IMR-90 (cell line): ENCODE measurements at regions not wholly inside any gene's neighbourhood (a gene's known extent, or its start where the extent isn't known, plus 50 kb on each side); places are given as distances from the start of the nearest gene placed in this dataset.

Experiments used
- ATAC-seq: fragments of 200-7000 bp; cut with Tn5 transposase; 2 replicates; pipeline ENCODE4 v1.9.1; 2020; ENCODE audit warnings: low read depth, mild to moderate bottlenecking, moderate library complexity
- BruUV-seq: library from RNA; stranded (reverse); fragments of 400-500 nt; replicated peaks from 2 replicates; lab custom pipeline; 2021; lab: Mats Ljungman, UMichigan
- CTCF ChIA-PET: fragments of 300-600 bp; formaldehyde crosslinking; extraction: SDS; loops from one replicate; lab custom pipeline; 2021; ENCODE audit warnings: antibody characterized with exemption; lab: Yijun Ruan, JAX
- POLR2A ChIA-PET: fragments of 300-600 bp; sonication (Branson Sonifier 250); formaldehyde crosslinking; loops from one replicate; lab custom pipeline; 2022; ENCODE audit warnings: antibody characterized with exemption; ENCODE audit not compliant: unreplicated experiment; lab: Charles Lee
- DNase-seq: peaks from one replicate; pipeline ENCODE4 v3.0.0; 2013
- H2AFZ ChIP-seq: replicated peaks from 2 replicates; pipeline ENCODE3; 2013; ENCODE audit warnings: low read length, mild to moderate bottlenecking; ENCODE audit not compliant: poor library complexity
- H2AK5ac ChIP-seq: 2 replicates; pipeline ENCODE4 v1.6.1; 2013; ENCODE audit warnings: low read depth, low read length, inconsistent platforms
- H2AK9ac ChIP-seq: replicated peaks from 2 replicates; pipeline ENCODE3; 2013; ENCODE audit warnings: mild to moderate bottlenecking, low read depth, low read length, moderate library complexity; ENCODE audit not compliant: poor library complexity
- H2BK120ac ChIP-seq: 2 replicates; pipeline ENCODE4 v1.6.1; 2013; ENCODE audit warnings: low read depth, low read length, inconsistent platforms
- H2BK15ac ChIP-seq: 3 replicates; pipeline ENCODE4 v1.6.1; 2013; ENCODE audit warnings: low read depth, low read length, inconsistent platforms
- H2BK20ac ChIP-seq: 2 replicates; pipeline ENCODE4 v1.6.1; 2013; ENCODE audit warnings: low read depth, mild to moderate bottlenecking, inconsistent platforms, low read length, moderate library complexity
- H2BK5ac ChIP-seq: 2 replicates; pipeline ENCODE4 v1.6.1; 2013; ENCODE audit warnings: mild to moderate bottlenecking, low read depth, low read length, inconsistent platforms; ENCODE audit not compliant: poor library complexity, severe bottlenecking
- H3K14ac ChIP-seq: replicated peaks from 2 replicates; pipeline ENCODE4 v1.6.1; 2013; ENCODE audit warnings: low read depth, low read length, inconsistent platforms
- H3K18ac ChIP-seq: 2 replicates; pipeline ENCODE4 v1.6.1; 2013; ENCODE audit warnings: low read depth, low read length, control low read depth
- H3K23ac ChIP-seq: 2 replicates; pipeline ENCODE4 v1.6.1; 2013; ENCODE audit warnings: low read depth, low read length, inconsistent platforms
- H3K27ac ChIP-seq: 2 replicates; pipeline ENCODE4 v1.5.1; 2013; ENCODE audit warnings: mild to moderate bottlenecking, control low read depth, low read length; ENCODE audit not compliant: insufficient read depth
- H3K27me3 ChIP-seq: 2 replicates; pipeline ENCODE4 v1.6.1; 2013; ENCODE audit warnings: low read length; ENCODE audit not compliant: control insufficient read depth, insufficient read depth
- H3K36me3 ChIP-seq: 2 replicates; pipeline ENCODE4 v1.6.1; 2013; ENCODE audit warnings: low read length, mixed read lengths; ENCODE audit not compliant: control insufficient read depth, insufficient read depth
- H3K4ac ChIP-seq: 2 replicates; pipeline ENCODE4 v1.6.1; 2013; ENCODE audit warnings: low read depth, low read length, inconsistent platforms
- H3K4me1 ChIP-seq: 2 replicates; pipeline ENCODE4 v1.6.1; 2013; ENCODE audit warnings: low read length, mixed read lengths; ENCODE audit not compliant: control insufficient read depth, insufficient read depth
- H3K4me2 ChIP-seq: 2 replicates; pipeline ENCODE4 v1.6.1; 2013; ENCODE audit warnings: low read depth, mild to moderate bottlenecking, control low read depth, low read length, moderate library complexity
- H3K4me3 ChIP-seq: 2 replicates; pipeline ENCODE4 v1.5.1; 2013; ENCODE audit warnings: low read depth, mild to moderate bottlenecking, control low read depth, low read length, moderate library complexity; ENCODE audit not compliant: insufficient read depth
- H3K56ac ChIP-seq: 2 replicates; pipeline ENCODE4 v1.6.1; 2013; ENCODE audit warnings: low read length, inconsistent platforms; ENCODE audit not compliant: insufficient read depth; ENCODE audit errors: extremely low read depth
- H3K79me1 ChIP-seq, 2 experiments: 2 replicates each; pipeline ENCODE4 v1.6.1; 2013; ENCODE audit warnings: low read length in 2 of 2, inconsistent platforms in 1 of 2, low read depth in 1 of 2
- H3K9ac ChIP-seq: 2 replicates; pipeline ENCODE4 v1.6.1; 2013; ENCODE audit warnings: low read depth, low read length, control low read depth
- H3K9me1 ChIP-seq: 2 replicates; pipeline ENCODE4 v1.6.1; 2013; ENCODE audit warnings: low read length, inconsistent platforms; ENCODE audit not compliant: insufficient read depth
- H3K9me3 ChIP-seq: 2 replicates; pipeline ENCODE4 v1.6.1; 2013; ENCODE audit warnings: low read length; ENCODE audit not compliant: control insufficient read depth, insufficient read depth
- H4K20me1 ChIP-seq: 2 replicates; pipeline ENCODE4 v1.6.1; 2013; ENCODE audit warnings: low read length, inconsistent platforms; ENCODE audit not compliant: insufficient read depth
- H4K5ac ChIP-seq: 2 replicates; pipeline ENCODE4 v1.6.1; 2013; ENCODE audit warnings: mild to moderate bottlenecking, low read depth, low read length, control low read depth
- H4K8ac ChIP-seq, 2 experiments: 2 replicates each; pipeline ENCODE4 v1.6.1; 2013; ENCODE audit warnings: low read depth in 2 of 2, low read length in 2 of 2, control low read depth in 1 of 2, inconsistent platforms in 1 of 2
- H4K91ac ChIP-seq: 2 replicates; pipeline ENCODE4 v1.6.1; 2013; ENCODE audit warnings: low read depth, low read length, inconsistent platforms; ENCODE audit not compliant: insufficient read depth
- BHLHE40 ChIP-seq: fragments of 150-350 bp; IDR thresholded peaks from 2 replicates; pipeline ENCODE4 v1.6.1; 2016; ENCODE audit warnings: mild to moderate bottlenecking, low read depth, low read length
- CEBPB ChIP-seq: IDR thresholded peaks from 2 replicates; pipeline ENCODE4 v1.6.1; 2012; ENCODE audit warnings: low read depth, low read length, improper control_type of control experiment
- CHD1 ChIP-seq: IDR thresholded peaks from 2 replicates; pipeline ENCODE4 v1.6.1; 2012; ENCODE audit warnings: low read depth, low read length, improper control_type of control experiment
- CTCF ChIP-seq: conservative IDR thresholded peaks from 2 replicates; pipeline ENCODE4 v1.5.1; 2012; ENCODE audit warnings: mild to moderate bottlenecking, low read depth, low read length, improper control_type of control experiment
- ELK1 ChIP-seq: fragments of 150-350 bp; IDR thresholded peaks from 2 replicates; pipeline ENCODE4 v1.6.1; 2016; ENCODE audit warnings: low read depth, mild to moderate bottlenecking, low read length, moderate library complexity, borderline replicate concordance
- FOS ChIP-seq: fragments of 150-350 bp; IDR thresholded peaks from 2 replicates; pipeline ENCODE4 v1.6.1; 2016; ENCODE audit warnings: low read depth, low read length
- MAFK ChIP-seq: IDR thresholded peaks from 2 replicates; pipeline ENCODE4 v1.6.1; 2012; ENCODE audit warnings: low read depth, low read length, improper control_type of control experiment
- MAZ ChIP-seq: IDR thresholded peaks from 2 replicates; pipeline ENCODE4 v1.6.1; 2012; ENCODE audit warnings: low read depth, mild to moderate bottlenecking, low read length, improper control_type of control experiment, moderate library complexity, borderline replicate concordance
- MXI1 ChIP-seq: IDR thresholded peaks from 2 replicates; pipeline ENCODE4 v1.6.1; 2012; ENCODE audit warnings: low read depth, mild to moderate bottlenecking, low read length, moderate library complexity, borderline replicate concordance
- NFE2L2 ChIP-seq: fragments of 150-350 bp; IDR thresholded peaks from 2 replicates; pipeline ENCODE4 v1.6.1; 2016; ENCODE audit warnings: low read depth, mild to moderate bottlenecking, low read length
- POLR2A ChIP-seq: IDR thresholded peaks from 2 replicates; pipeline ENCODE4 v1.6.1; 2012; ENCODE audit warnings: mild to moderate bottlenecking, low read depth, low read length
- RAD21 ChIP-seq: IDR thresholded peaks from 2 replicates; pipeline ENCODE4 v1.6.1; 2012; ENCODE audit warnings: low read length, improper control_type of control experiment
- RCOR1 ChIP-seq: IDR thresholded peaks from 2 replicates; pipeline ENCODE4 v1.6.1; 2012; ENCODE audit warnings: mild to moderate bottlenecking, low read length, improper control_type of control experiment; ENCODE audit not compliant: insufficient replicate concordance
- RFX5 ChIP-seq: IDR thresholded peaks from 2 replicates; pipeline ENCODE4 v1.8.0; 2012; ENCODE audit warnings: low read depth, mild to moderate bottlenecking, low read length, moderate library complexity
- SMC3 ChIP-seq: fragments of 150-350 bp; IDR thresholded peaks from 2 replicates; pipeline ENCODE4 v1.6.1; 2016; ENCODE audit warnings: low read depth, mild to moderate bottlenecking, antibody characterized with exemption, low read length, moderate library complexity
- USF2 ChIP-seq: fragments of 150-350 bp; IDR thresholded peaks from 2 replicates; pipeline ENCODE4 v1.6.1; 2017; ENCODE audit warnings: mild to moderate bottlenecking, antibody characterized with exemption, low read length, low read depth
- WGBS, 2 experiments: methylation state at CpG; one replicate each; pipeline versions ENCODE4 v1.1.5 to v1.1.7; 2013; ENCODE audit warnings: missing lambda C conversion rate in 2 of 2; ENCODE audit not compliant: insufficient read length in 1 of 2; ENCODE audit errors: extremely low coverage in 2 of 2; 5-methylcytosine and 5-hydroxymethylcytosine counted together
- dilution Hi-C: fragments of 300-500 bp; cut with HindIII; formaldehyde crosslinking; loops from one replicate; pipeline ENCODE4 v1.14.3; 2018; ENCODE audit warnings: low sequenced_read_pairs; ENCODE audit not compliant: unreplicated experiment
- in situ Hi-C: fragments of 300-500 bp; cut with MboI; formaldehyde crosslinking; loops from 3 replicates; pipeline ENCODE4 v1.14.3; 2019; ENCODE audit warnings: low sequenced_read_pairs, inconsistent platforms, mixed read lengths
- intact Hi-C: fragments of 100-400 bp; cut with micrococcal nuclease; formaldehyde crosslinking; loops from 2 replicates; pipeline ENCODE4 v1.10.0; 2022

- no TSS peak for BruUV-seq
These were observed 92.0 kb upstream of the RNU6-1 start for GRCh38 chr15:67931861-67932260.

More at GRCh38 chr15:67931861-67932260, 92.0 kb upstream of the RNU6-1 start:
- in situ Hi-C loops = no loop called here
- ChIA-PET POLR2A (no interaction called here), CTCF (no interaction called here)
- H3K4me1 ChIP-seq = peaks cover 10% of the 10 kb centered on the region
- H3K9me3 ChIP-seq = no peaks in the 10 kb centered on the region
- peaks cover 7% of the 10 kb centered on the region for H3K9me1 ChIP-seq
- no peak overlapping the region for H2BK5ac ChIP-seq
- DNase-seq (no peak), ATAC-seq (no peak)
- H2AFZ ChIP-seq = no peak overlapping the region
- H2AK9ac ChIP-seq = no peak overlapping the region
- H3K56ac ChIP-seq = no peak overlapping the region
- intact Hi-C loops = no loop called here
- H3K79me1 ChIP-seq = no peaks in the 10 kb centered on the region
- H3K4me2 ChIP-seq = no peak overlapping the region
- TF ChIP-seq CTCF (no peak), BHLHE40 (no peak), MXI1 (no peak), CHD1 (no peak), MAFK (no peak), RFX5 (no peak), NFE2L2 (no peak), SMC3 (no peak), RCOR1 (no peak), ELK1 (no peak), USF2 (no peak), POLR2A (no peak), RAD21 (no peak), MAZ (no peak), CEBPB (no peak), FOS (no peak)
- no peak overlapping the region for H2AK5ac ChIP-seq
- no peak overlapping the region for H3K4ac ChIP-seq
- no peak overlapping the region for H4K8ac ChIP-seq
- H3K23ac ChIP-seq = no peak overlapping the region
- H4K91ac ChIP-seq = no peak overlapping the region
- no peak overlapping the region for H3K4me3 ChIP-seq
- dilution Hi-C loops = no loop called here
- H3K14ac ChIP-seq = no peak overlapping the region
- no peak overlapping the region for H2BK120ac ChIP-seq
- no peaks in the 10 kb centered on the region for H3K36me3 ChIP-seq
- peaks cover 11% of the 10 kb centered on the region for H3K27me3 ChIP-seq
- H3K27ac ChIP-seq = no peak overlapping the region
- no peak overlapping the region for H3K18ac ChIP-seq
- no peaks in the 10 kb centered on the region for H4K20me1 ChIP-seq
- H2BK20ac ChIP-seq = no peak overlapping the region
- H4K5ac ChIP-seq = no peak overlapping the region
- H3K9ac ChIP-seq = no peak overlapping the region
- H2BK15ac ChIP-seq = no peak overlapping the region
- WGBS, 2 experiments = no CpG with 5 or more reads among the region's 3 CpGs
